ENCODE measurements at regions not wholly inside any gene's neighbourhood (a gene's known extent, or its start where the extent isn't known, plus 50 kb on each side); places are given as distances from the start of the nearest gene placed in this dataset.
"Not testable (repeated sequence)": the region's sequence is repeated elsewhere in the genome, so short reads cannot be mapped to it uniquely, and the experiment has no call there.

DNA sequence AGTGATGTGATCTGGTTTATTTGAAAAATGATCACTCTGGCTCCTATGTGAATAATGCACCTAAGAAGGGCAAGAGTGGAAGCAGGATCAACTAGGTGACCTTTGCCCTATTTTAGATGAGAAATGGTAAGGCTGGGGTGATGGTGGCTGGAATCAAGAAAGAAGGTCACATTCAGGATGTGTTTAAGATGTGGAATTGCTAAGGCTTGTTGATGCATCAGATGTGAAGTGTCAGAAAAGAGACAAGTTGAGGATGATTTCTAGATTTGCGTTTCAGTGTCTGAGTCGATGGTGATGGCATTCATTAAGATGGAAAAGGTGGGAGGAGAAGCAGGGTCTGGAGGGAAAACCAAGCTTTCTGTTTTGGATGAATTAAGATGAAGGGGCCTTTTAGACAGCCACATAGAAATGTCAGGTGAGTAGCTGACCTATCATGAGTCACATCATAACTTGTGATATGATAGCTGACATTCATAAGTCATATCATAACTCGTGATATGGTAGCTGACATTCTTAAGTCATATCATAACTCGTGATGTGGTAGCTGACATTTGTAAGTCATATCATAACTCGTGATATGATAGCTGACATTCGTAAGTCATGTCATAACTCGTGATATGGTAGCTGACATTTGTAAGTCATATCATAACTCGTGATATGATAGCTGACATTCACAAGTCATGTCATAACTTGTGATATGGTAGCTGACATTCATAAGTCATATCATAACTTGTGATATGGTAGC lies 101.2 kb upstream of the SEC11C start:
- no peak for DNase-seq

DNA sequence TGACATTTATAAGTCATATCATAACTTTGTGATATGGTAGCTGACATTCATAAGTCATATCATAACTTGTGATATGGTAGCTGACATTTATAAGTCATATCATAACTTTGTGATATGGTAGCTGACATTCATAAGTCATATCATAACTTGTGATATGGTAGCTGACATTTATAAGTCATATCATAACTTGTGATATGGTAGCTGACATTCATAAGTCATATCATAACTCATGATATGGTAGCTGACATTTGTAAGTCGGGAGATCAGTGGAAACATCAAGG lies 100.7 kb upstream of the SEC11C start:
- DNase-seq = not testable (repeated sequence)

DNA sequence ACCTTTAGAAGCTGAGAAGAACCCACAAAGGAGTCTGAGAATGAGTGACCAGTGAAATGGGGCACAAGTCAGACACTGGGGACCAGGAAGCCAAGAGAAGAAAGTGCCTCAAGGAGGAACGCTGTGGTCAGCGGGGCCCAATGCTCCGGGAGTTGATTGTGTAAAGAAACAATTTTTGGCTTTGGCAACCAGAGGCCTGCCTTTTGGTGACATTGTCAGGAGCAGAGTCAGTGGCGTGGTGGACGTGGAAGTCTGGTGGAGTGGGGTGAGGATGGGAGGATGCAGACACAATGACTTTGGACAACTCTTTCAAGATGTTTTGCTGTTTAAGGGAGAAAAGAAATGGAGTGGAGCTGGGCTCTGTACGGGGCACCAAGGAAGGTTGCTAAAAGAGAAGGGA lies 100.2 kb upstream of the SEC11C start:
- DNase-seq = no peak

DNA sequence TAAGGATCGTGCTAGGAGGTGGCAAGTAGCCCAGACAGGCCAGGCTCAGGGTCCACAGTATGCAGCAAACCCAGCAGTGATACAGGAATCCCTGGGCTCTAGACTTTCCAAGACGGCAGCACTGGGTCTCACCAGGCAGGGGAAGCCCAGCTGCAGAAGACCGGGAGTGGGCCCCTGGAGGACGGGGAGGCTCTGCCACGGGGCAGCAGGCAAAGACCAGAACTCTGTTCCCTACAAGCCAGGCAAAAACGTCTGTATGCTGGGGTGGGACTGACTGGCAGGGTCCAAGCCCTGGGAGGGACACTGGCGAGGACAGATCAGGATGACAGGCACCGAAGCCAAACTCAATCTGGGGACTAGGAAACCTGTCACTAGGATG lies 98.9 kb upstream of the SEC11C start:
- DNase-seq = no peak

DNA sequence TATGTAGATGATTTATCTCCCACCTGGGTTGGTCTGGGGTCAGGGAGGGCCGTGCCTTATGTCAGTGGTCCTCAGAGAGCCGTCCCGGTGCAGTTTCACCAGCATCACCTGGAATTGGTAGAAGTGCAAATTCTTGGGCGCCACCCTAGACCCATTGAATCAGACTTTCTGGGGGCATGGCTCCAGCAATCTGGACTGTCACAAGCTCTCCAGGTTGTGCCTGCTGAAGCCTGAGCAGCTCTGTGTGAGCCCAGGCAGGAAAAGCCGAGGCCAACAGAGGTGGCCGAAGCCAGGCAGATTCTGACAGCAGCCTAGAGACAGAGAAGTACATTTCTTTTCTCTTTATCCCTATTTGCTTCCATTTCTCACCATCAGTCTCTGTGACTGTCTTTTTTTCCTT lies 98.4 kb upstream of the SEC11C start:
- no peak for DNase-seq

DNA sequence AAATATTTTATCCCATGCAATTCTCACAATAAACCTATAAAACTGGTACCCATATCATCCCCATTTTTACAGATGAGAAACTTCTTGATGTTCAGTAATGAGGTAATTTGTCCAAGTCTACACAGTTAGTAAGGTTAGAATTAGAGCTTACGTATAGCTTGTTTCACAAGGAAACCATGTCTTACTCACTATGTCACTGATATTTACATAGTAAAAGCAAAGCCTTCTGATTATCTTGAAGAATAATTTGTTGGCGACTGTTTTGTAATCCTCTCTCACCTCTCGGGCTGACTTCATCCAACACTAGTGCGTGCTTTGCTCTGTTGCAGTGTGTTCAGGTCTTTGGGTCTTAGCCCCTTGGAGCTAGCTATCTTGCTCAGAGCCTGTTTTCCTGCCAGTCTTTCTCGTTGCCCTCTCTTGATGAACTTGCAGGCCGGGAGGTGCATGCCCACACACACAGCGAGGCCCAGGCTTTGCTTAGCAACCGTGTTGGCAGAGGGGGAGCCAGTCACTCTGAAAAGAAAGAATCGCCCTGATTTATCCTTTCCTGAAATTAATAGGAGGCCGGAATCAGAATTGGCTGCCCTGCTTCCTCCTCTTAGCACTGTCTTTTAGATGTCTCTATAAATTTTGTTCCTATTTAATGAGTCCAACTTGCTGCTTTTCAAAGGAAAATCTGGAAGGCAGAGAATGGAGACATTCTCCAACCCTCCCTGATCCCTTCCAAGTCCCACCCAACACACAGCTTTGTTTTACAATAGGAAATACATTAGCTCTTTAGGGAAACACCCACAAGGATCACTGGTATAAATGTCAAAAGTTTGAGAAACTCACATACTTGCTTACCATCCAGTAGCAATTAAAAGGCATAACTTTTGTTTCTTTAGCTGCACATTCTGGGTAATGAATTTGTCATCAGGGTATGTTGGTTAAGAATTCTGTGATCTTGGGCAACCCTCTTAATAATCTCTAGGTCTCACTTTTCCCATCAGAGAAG lies 97.6 kb upstream of the SEC11C start:
- no peak for DNase-seq

DNA sequence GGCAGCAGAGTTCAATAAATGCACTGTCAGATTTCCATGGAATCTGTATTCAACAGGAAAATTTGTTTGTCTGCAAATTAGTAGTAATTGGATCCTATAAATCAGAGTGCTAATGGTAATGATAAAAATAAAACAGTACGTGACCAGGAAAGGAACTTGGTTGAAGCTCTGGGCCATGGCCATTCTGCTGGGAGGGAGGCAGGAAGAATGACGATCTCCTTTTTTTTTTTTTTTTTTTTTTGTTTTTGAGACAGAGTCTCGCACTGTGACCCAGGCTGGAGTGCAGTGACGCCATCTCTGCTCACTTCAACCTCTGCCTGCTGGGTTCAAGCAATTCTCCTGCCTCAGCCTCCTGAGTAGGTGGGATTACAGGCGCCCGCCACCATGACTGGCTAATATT lies 94.8 kb upstream of the SEC11C start:
- no peak for DNase-seq

DNA sequence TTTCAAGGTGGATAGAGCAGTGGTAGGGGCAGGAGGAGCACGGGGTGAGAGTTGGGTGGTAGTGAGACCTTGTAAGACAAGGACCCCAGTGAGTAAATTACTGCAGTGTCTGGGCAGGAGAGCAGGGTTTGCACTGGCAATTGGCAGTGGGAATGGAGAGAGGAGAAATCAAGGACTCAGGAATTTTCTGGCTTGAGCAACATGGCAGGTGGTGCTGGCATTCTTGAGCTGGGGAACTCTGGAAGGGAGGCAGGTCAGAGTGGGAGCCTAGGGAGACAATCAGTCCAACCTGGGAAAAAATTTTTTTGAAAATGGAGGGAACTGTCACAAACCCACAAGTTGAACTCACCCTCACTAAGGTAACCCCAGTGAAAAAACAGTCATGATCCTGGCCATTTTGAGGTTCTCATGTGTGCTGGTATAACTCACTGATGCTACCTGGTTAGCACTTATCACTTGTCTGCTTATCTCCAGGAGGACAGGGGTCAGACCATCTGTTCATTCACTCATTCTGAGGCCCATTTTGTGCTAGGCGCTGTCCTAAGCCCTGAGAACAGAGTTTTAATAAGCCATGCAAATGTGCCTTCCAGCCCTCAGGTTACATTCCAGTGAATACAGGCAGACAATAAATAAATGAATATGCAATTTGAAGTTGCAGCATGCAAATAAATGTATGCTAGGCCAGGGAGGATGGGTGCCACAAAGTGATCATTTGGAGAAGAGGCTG lies 92.2 kb upstream of the SEC11C start:
- no peak for DNase-seq

DNA sequence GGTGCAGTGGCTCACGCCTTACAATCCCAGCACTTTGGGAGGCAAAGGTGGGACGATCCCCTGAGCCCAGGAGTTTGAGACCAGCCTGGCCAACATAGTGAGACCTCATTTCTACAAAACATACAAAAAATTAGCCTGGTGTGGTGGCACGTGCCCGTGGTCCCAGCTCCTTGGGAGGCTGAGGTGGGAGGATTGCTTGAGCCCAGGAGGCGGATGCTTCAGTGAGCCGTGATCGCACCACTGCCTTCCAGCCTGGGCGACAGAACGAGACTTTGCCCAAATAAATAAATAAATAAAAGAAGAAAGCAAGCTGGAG lies 91.7 kb upstream of the SEC11C start:
- no peak for DNase-seq

DNA sequence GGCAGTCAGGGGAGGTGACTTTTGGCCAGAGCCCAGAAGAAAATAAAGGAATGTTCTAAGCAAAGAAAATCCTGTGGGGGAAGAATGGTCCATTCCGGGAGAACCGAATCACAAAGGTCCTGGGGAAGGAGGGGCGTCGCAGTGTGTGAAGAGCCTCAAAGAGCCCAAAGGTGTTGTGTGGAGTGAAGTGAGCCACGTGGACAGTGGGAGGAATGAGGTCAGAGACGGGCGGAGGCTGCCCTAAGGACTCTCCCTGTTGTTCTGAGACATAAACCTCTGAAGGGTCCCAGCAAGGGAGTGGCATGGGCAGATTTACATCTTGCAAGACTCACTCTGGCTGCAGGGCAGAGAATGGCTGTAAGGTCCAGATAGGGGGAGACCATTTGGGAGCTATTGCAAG lies 91.3 kb upstream of the SEC11C start:
- no peak for DNase-seq

DNA sequence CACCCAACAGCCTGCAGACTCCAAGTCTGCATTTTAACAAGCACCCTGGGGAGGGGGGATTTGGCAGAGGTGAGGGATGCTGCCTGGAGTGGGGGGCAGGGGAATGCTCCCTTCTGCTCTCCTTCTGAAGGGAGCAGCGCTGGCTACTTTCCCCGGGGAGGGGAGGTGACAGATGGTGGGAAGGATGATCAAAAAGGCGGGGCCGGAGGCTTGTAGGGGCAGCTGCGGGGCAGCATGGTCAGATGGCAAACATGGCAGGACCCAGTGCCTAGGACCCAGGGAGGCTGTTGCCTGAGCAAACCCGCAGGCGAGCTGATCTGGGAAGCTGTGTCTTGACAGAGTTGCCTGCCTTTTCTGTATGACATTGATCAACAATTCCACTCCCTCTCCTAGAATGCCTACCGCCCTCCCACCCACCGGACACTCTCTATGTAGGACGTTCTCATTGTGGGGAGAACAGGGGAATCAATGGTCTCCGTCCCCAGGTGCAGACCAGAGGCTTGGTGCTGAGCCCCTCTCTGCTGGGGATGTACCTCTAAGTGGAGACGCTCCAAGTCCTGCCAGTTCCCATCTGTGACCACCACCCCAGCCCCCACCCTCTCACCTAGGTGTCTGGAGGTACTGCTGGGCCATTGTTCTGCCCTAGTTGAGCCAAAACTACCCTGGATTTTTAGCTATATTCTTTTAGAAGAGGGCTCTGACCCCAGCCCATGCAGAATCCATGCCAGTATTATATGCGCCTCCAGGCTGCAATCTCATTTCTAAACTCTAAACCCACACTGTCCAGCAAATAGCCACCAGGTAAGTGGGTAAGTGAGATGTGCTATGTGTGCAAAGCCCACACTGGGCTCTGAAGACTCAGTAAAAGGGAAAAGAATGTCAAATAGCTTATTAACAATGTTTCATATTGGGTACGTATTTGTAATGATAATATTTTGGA lies 89.7 kb upstream of the SEC11C start:
- DNase-seq = no peak

DNA sequence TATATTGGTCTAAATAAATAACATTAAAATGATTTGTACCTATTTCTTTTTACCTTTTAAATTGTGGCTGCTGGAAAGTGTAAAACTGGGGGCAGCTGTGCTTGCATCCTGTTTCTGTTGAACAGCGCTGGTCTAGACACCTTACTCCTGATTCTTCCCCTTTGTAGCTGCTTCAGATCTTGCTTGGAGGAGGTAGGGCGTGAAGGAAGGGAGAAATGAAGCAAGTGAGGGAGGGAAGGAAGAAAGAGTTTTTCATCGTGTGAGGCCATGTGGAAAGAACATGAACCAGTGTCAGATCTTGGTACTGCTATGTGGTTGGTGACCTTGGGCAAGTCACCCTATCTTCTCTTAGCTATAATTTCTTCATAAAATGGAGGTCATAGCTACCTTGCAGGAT lies 89.0 kb upstream of the SEC11C start:
- no peak for DNase-seq

DNA sequence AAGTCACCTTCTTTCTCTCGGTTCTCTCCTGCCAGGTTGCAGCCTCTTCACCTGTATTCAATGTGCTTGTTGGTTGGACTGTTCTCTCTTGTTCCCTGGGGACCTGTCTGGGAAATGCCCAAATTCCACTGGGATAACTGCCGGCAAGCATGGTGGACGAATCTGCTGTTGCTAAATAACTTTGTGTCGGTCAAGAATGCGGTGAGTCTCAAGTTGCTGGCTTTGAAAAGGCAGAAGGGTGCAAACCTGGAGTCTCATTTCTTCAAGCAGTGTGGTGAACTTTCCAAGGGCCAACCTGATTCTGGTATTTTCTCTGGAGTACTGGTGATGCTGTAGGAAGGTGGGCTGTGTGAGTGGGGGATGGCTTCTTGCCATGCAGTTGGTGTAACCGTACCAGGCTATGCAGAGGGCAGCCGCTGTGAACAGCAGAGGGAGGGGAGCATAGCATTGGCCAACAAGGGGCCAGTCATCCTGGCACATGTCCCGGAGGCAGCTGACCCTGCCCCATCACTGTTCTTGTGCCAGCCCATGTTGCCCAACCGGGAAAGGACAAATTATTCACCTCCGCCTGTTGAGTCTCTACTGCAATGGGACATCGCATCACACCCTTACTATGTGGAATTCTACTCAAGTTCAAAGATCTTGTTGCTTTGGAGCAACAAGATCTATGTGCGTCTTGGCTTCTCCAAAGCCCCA lies 88.1 kb upstream of the SEC11C start:
- DNase-seq = no peak

DNA sequence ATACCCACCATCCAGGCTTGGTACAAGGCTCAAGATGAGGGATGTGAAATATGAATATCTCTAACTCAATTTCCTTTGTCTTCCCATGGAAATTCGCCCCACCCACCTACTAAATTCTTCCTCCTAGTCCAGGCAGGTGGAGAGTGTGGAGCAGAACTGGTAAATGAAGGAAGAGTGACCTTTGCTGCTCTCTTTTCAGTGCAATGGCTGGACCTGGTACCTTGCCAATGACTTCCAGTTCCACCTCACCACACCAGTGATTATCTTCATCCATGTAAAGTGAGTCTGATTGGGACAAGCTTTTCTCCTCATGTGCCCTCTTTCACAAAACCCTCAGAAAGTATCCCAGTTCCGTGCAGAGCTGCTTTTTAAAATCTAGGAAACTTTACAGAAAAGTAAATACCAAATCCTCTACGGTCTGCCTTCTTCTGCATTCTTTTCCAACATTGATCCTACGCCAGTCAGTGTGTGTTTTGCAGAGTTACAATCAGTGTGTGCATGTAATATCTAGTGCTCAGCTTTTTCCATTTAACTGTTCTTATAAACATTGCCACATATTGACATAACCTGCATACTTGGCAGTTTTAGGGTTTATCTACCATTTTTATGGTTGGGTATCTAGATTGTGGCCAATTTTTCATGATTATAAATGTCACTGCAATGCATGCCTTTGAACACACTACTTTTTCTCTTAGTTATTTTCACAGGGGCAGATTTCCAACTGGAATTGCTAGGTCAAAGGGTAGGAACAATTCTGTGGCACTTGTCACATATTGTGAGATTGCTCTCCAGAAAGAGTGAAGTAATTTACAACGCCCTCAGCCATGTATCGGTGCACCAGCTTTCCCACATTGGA lies 86.5 kb upstream of the SEC11C start:
- DNase-seq = no peak

DNA sequence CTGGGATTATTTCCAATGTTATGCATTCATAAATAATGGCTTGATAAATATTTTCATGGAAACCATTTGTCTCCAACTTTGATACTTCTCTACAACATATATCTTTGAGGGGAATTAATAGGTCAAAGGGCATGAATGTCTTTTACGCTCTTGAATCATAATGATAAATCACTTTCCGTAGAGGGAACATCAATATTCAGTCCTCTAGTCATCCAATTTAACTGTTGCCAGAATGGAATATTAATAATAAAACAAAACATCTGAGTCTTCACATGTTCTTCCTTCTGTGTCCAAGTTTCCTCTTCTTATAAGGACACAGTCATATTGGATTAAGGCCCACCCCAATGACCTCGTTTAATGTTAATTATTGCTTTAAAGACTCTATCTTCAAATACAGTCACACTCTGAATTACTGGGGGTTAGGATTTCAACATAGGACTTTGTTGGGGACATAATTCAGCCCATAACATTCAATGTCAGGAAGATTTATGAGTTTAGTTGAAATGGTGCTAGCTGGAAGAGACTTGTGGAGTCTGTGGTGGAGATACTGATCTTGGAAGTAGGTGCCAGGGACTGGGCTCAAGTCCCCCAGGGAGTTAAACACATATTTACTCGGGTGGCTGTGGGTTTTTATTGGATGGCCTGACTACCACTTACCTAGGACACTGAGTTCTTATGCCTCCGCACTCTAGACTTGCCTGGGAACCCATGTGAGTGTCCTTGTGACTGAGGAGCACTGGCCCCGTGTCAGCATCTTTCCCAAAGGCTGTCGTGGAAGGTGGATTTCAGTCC lies 85.0 kb upstream of the SEC11C start:
- no peak for DNase-seq

DNA sequence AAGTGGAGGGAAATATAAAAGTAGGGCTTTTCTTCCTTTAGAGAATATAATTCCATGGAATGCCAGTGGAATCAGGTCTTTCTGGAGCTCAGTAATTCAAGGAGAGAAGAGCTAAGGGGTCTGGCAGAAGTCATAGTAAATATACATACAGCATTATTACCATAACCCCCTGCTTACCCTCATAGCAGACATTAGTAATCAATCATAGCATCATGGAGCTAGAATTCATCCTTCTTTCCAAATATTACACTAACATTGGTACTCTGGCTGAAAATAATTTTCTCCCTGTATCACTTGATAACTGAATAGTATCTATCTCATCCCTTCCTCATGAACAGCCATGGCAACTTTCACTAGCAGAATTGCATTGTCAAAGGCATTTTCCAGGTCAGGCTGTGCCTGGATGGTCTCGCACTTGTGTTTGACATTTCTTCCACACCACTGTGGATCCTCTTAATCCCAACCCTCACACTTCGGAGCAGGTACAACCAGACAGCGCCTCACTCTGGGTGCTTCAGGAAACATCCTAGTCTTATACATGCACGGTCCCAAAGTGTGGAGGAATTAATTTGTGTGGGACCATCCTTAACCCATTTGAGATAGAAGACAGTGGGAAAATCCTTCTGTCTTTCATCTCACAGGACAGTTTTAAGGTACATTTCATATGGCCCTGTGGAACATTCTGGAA lies 84.2 kb upstream of the SEC11C start:
- DNase-seq = no peak

DNA sequence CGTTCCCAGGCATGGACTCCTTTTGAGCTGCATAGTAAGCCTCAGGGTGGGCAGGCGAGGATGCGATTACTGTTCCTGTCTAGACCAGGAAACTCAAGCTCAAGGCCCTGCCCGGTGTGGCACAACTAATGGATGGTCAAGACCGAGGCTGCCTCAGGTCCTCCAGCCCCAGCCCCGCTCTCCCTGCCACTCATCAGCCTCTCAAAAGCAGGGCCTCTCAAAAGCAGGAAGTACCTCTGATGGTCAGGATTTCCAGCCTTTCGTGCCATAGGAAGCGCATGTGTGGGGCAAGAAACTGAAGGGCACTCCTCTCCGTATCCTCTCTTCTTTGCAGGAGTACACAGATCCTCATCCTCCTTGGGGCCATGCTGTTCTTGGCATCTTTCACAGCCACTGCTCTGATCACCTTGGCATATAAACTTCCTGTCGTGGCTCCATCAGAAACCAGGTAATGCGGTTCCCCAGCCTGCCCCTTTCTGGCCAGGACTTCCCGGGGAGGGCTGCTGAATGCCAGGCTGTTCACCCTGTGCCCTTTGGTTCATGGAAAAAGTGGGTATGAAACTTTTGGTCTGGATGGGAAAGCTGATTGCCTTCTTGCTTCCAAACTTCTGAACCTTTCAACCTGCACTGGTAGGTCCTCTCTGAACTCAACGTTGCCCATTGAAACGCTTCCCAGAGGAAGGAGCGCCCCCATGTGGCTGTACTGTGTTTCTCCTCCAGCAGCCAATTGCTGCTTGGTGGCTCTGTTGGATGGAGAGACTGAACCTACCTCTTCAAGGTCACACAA lies 82.8 kb upstream of the SEC11C start:
- no peak for DNase-seq

DNA sequence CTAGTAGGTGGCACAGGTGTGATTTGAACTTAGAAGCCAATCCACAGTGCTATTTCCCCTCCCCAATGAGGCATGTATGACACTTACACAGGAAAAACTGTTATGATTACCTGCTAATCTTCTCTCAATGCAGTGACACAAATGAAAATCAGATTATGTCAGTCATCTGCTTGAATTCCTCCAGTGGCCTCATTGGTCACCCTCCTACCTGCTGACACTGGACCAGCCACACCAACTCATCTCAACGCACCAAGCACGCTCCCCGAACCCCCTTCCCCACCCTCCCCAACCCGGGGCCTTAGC lies 82.2 kb upstream of the SEC11C start:
- DNase-seq = no peak

DNA sequence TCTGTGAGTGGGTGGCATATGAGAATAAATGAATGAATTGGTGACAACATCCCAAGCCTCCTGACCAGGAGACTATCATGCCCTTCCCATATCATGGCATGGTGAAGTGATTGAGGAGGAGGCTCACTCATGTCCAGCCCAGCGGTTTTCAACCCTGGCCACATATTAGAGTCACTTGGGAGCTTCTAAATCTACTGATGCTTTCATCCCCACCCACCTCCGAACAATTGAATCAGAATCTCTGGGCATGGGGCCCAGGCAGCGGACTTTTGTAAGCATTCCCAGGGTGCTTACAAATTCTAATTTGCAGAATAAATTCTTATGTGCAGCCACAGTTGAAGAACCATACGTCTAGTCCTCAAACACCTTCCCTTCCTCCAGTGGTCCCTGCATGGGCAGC lies 81.7 kb upstream of the SEC11C start:
- DNase-seq = no peak

Data from effector CD4-positive, alpha-beta T cell (primary cell).